HepG2 (cell line): ENCODE measurements at regions not wholly inside any gene's neighbourhood (a gene's known extent, or its start where the extent isn't known, plus 50 kb on each side); places are given as distances from the start of the nearest gene placed in this dataset.

Experiments
- ATAC-seq: fragments of 200-7000 bp; cut with Tn5 transposase; 3 replicates; pipeline ENCODE4 v1.9.1; 2020; ENCODE audit warnings: mild to moderate bottlenecking, moderate library complexity
- BruUV-seq: library from RNA; stranded (reverse); fragments of 400-500 nt; replicated peaks from 2 replicates; lab custom pipeline; 2021; lab: Mats Ljungman, UMichigan
- CTCF ChIA-PET: fragments of 300-600 bp; formaldehyde crosslinking; extraction: SDS; loops from one replicate; lab custom pipeline; 2021; ENCODE audit warnings: low total read pairs, inconsistent platforms, low intra/inter-chr PET ratio; lab: Yijun Ruan, JAX
- POLR2A ChIA-PET: fragments of 350-600 bp; sonication (Branson Sonifier 250); formaldehyde crosslinking; loops from one replicate; lab custom pipeline; 2020; ENCODE audit warnings: antibody characterized with exemption, inconsistent platforms; lab: Yijun Ruan, JAX
- DNase-seq: peaks from one replicate; pipeline ENCODE4 v3.0.0-alpha.2; 2015; ENCODE audit warnings: low spot score
- FAIRE-seq: peaks from 3 replicates; lab custom pipeline; 2011; peaks lifted over from hg19 to GRCh38; lab: Jason Lieb, UNC
- H2AFZ ChIP-seq: one replicate; pipeline ENCODE4 v1.6.1; 2011; ENCODE audit warnings: low read length, inconsistent platforms
- H3K27ac ChIP-seq: fragments of 300-600 bp; 3 replicates; pipeline ENCODE4 v1.8.0; 2011; ENCODE audit warnings: mixed run types, mild to moderate bottlenecking, mixed read lengths, low read length, inconsistent platforms; ENCODE audit not compliant: insufficient read depth; ENCODE audit errors: extremely low read length
- H3K27me3 ChIP-seq, 2 experiments: fragments of 200-600 bp in 1 of 2; 2 replicates in 1 of 2; 3 replicates in 1 of 2; pipeline versions ENCODE4 v1.6.0 to v1.8.0; 2011; ENCODE audit warnings: low read length in 2 of 2, mild to moderate bottlenecking in 2 of 2, moderate library complexity in 2 of 2, inconsistent platforms in 1 of 2; ENCODE audit not compliant: insufficient read depth in 2 of 2, control insufficient read depth in 1 of 2
- H3K36me3 ChIP-seq, 2 experiments: fragments of 200-600 bp in 1 of 2; replicated peaks in 1 of 2; 2 replicates in 1 of 2; 3 replicates in 1 of 2; pipeline versions ENCODE4 v1.5.1 to v1.8.0; 2011; ENCODE audit warnings: low read length in 2 of 2, inconsistent platforms in 1 of 2; ENCODE audit not compliant: insufficient read depth in 2 of 2, control insufficient read depth in 1 of 2
- H3K4me1 ChIP-seq: 2 replicates; pipeline ENCODE4 v1.5.1; 2012; ENCODE audit warnings: low read length, inconsistent platforms; ENCODE audit not compliant: insufficient read depth
- H3K4me2 ChIP-seq: 2 replicates; pipeline ENCODE4 v1.6.0; 2011; ENCODE audit warnings: low read depth, low read length, inconsistent platforms
- H3K4me3 ChIP-seq, 3 experiments: fragments of 200-600 bp in 1 of 3; sonication (generic), shearing (Covaris generic) in 1 of 3; replicated peaks in 1 of 3; 2 replicates each; pipeline ENCODE4 v1.5.1; 2011 to 2016; ENCODE audit warnings: low read length in 3 of 3, inconsistent platforms in 2 of 3, low read depth in 2 of 3, mild to moderate bottlenecking in 2 of 3, control low read depth in 1 of 3, mixed read lengths in 1 of 3; ENCODE audit not compliant: insufficient read depth in 1 of 3
- H3K79me2 ChIP-seq: one replicate; pipeline ENCODE4 v1.6.1; 2011; ENCODE audit warnings: low read length, inconsistent platforms; ENCODE audit not compliant: insufficient read depth
- H3K9ac ChIP-seq: 2 replicates; pipeline ENCODE4 v1.6.0; 2011; ENCODE audit warnings: mild to moderate bottlenecking, low read depth, low read length, inconsistent platforms; ENCODE audit not compliant: insufficient read depth
- H3K9me3 ChIP-seq: 2 replicates; pipeline ENCODE4 v1.5.1; 2012; ENCODE audit warnings: mild to moderate bottlenecking, low read length
- H4K20me1 ChIP-seq: 2 replicates; pipeline ENCODE4 v1.6.0; 2011; ENCODE audit warnings: inconsistent platforms, mild to moderate bottlenecking, low read length, moderate library complexity; ENCODE audit not compliant: insufficient read depth
- HOXD1 ChIP-seq: sonication (generic); formaldehyde crosslinking; IDR thresholded peaks from 2 replicates; pipeline ENCODE4 v1.5.0; 2020; ENCODE audit warnings: missing genetic modification reagents
- JDP2 ChIP-seq: sonication (generic); formaldehyde crosslinking; IDR thresholded peaks from 2 replicates; pipeline ENCODE4 v1.8.1; 2022; ENCODE audit warnings: missing genetic modification reagents, borderline replicate concordance
- MAFF ChIP-seq: IDR thresholded peaks from 2 replicates; pipeline ENCODE4 v1.6.1; 2011; ENCODE audit warnings: low read depth, low read length, improper control_type of control experiment
- MAFK ChIP-seq, 2 experiments: IDR thresholded peaks in 1 of 2; conservative IDR thresholded peaks in 1 of 2; 2 replicates each; pipeline ENCODE4 v1.6.1; 2011; ENCODE audit warnings: improper control_type of control experiment in 2 of 2, low read length in 2 of 2
- MEIS1 ChIP-seq: sonication (generic); formaldehyde crosslinking; IDR thresholded peaks from 2 replicates; pipeline ENCODE4 v1.9.0; 2021; ENCODE audit warnings: mild to moderate bottlenecking, missing genetic modification reagents, moderate library complexity, borderline replicate concordance
- NR3C1 ChIP-seq: sonication (generic); formaldehyde crosslinking; IDR thresholded peaks from 2 replicates; pipeline ENCODE4 v1.4.0; 2020; ENCODE audit warnings: missing genetic modification reagents
- RARA ChIP-seq: IDR thresholded peaks from 2 replicates; pipeline ENCODE4 v1.6.1; 2016; ENCODE audit warnings: missing genetic modification reagents, missing compliant biosample characterization
- SRY ChIP-seq: sonication (generic); formaldehyde crosslinking; IDR thresholded peaks from 2 replicates; pipeline ENCODE4 v1.8.0; 2022; ENCODE audit warnings: mild to moderate bottlenecking, missing genetic modification reagents
- TARDBP ChIP-seq: sonication (generic); formaldehyde crosslinking; IDR thresholded peaks from 2 replicates; pipeline ENCODE4 v1.8.0; 2022; ENCODE audit warnings: mild to moderate bottlenecking, missing genetic modification reagents
- ZNF256 ChIP-seq: sonication (generic); formaldehyde crosslinking; conservative IDR thresholded peaks from 2 replicates; pipeline ENCODE4 v1.4.0; 2020; ENCODE audit warnings: missing genetic modification reagents
- ZNF451 ChIP-seq: sonication (generic); formaldehyde crosslinking; IDR thresholded peaks from 2 replicates; pipeline ENCODE4 v1.5.0; 2020; ENCODE audit warnings: mild to moderate bottlenecking, missing genetic modification reagents
- WGBS: methylation state at CpG from one replicate; pipeline ENCODE4 v1.1.6; 2017; ENCODE audit warnings: low lambda C conversion rate; 5-methylcytosine and 5-hydroxymethylcytosine counted together
- in situ Hi-C: cut with HindIII; loops from 2 replicates; pipeline ENCODE4 v1.10.0; 2017; ENCODE audit warnings: low pct_unique_long_range_greater_than_20kb; ENCODE audit not compliant: extremely low pct_ligation_motif_present
- intact Hi-C: fragments of 100-400 bp; cut with micrococcal nuclease; formaldehyde crosslinking; loops from one replicate; pipeline ENCODE4 v1.10.0; 2022; ENCODE audit not compliant: unreplicated experiment
- TF ChIP-seq, protein P1 (sequence below): sonication (generic); formaldehyde crosslinking; IDR thresholded peaks from 2 replicates; pipeline ENCODE4 v1.4.0; 2020; ENCODE audit warnings: missing genetic modification reagents
- TF ChIP-seq, protein P2 (sequence below): sonication (generic); formaldehyde crosslinking; IDR thresholded peaks from 2 replicates; pipeline ENCODE4 v1.5.0; 2020; ENCODE audit warnings: mild to moderate bottlenecking, missing genetic modification reagents

GRCh38 chr16:63896383-63897109, 1225.3 kb downstream of the CDH11 start:
- WGBS = 35% methylated on average over 2 of the region's 2 CpGs

DNA sequence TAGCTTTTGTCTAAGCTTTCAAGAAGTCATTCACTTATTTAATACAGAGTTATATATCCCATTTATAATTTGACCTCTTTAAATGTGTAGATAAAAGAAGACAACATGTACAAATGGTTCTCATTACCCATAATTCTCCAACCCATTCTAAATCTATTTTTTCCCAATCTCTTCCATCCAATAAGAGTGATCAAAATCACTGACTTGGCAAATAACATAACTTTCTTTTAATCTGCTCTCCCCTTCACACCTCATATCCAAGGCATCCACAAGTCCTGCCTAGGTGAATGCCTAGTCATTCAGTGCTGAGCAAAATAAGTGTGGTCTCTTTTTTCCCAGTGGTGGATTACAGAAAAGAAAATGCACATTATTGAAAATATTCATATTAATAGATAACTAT, 1231.1 kb downstream of the CDH11 start:
- BruUV-seq = no TSS peak
- CTCF ChIA-PET = no interaction called here
- DNase-seq = no peak

More at GRCh38 chr16:63896383-63897109, 1225.3 kb downstream of the CDH11 start:
- H3K79me2 ChIP-seq = no peaks in the 10 kb centered on the region
- H3K9me3 ChIP-seq = peaks cover 82% of the 10 kb centered on the region
- no peak overlapping the region for H3K4me2 ChIP-seq
- intact Hi-C loops (no loop called here), in situ Hi-C loops (no loop called here)
- H3K4me3 ChIP-seq = no peak overlapping the region
- ATAC-seq (no peak), FAIRE-seq (no peak), DNase-seq (no peak)
- CTCF ChIA-PET = no interaction called here
- TF ChIP-seq HOXD1 (CRISPR knock-in tag) = no peak
- no peak for TF ChIP-seq SRY (CRISPR knock-in tag)
- TF ChIP-seq JDP2 (CRISPR knock-in tag) = no peak
- no peak for TF ChIP-seq TARDBP (CRISPR knock-in tag)
- no peak for TF ChIP-seq RARA (CRISPR knock-in tag)
- TF ChIP-seq ZNF451 (CRISPR knock-in tag) = no peak
- BruUV-seq = no TSS peak
- H3K36me3 ChIP-seq = no peaks in the 10 kb centered on the region
- no peak overlapping the region for H3K9ac ChIP-seq
- H3K4me1 ChIP-seq = no peaks in the 10 kb centered on the region
- no peak overlapping the region for H2AFZ ChIP-seq
- no peak overlapping the region for H3K27ac ChIP-seq
- H3K27me3 ChIP-seq = no peaks in the 10 kb centered on the region
- H4K20me1 ChIP-seq = no peaks in the 10 kb centered on the region
- POLR2A ChIA-PET = no interaction called here

More for the DNA sequence above, 1231.1 kb downstream of the CDH11 start:
- H3K79me2 ChIP-seq = no peaks in the 10 kb centered on the region
- H3K9me3 ChIP-seq = peaks cover 89% of the 10 kb centered on the region
- H3K27ac ChIP-seq = no peak overlapping the region
- H3K9ac ChIP-seq = no peak overlapping the region
- no peaks in the 10 kb centered on the region for H3K36me3 ChIP-seq
- H2AFZ ChIP-seq = no peak overlapping the region
- intact Hi-C loops (no loop called here), in situ Hi-C loops (no loop called here)
- no peaks in the 10 kb centered on the region for H4K20me1 ChIP-seq
- POLR2A ChIA-PET = no interaction called here
- ATAC-seq (no peak), FAIRE-seq (no peak)
- no peak overlapping the region for H3K4me2 ChIP-seq
- H3K27me3 ChIP-seq = no peaks in the 10 kb centered on the region
- TF ChIP-seq MAFF = peak; percentile 72
- no peak for TF ChIP-seq ZNF256
- peak; percentile 78 to 80 for TF ChIP-seq MAFK (conservative IDR thresholded peaks at IDR 0.05 in 1 of 2, IDR thresholded peaks at IDR 0.05 in 1 of 2; ENCODE audit: low read length in 2 of 2)
- TF ChIP-seq MEIS1 (CRISPR knock-in tag) = no peak
- TF ChIP-seq, protein P1, sequence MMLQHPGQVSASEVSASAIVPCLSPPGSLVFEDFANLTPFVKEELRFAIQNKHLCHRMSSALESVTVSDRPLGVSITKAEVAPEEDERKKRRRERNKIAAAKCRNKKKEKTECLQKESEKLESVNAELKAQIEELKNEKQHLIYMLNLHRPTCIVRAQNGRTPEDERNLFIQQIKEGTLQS (CRISPR knock-in tag) = no peak
- TF ChIP-seq, protein P2, sequence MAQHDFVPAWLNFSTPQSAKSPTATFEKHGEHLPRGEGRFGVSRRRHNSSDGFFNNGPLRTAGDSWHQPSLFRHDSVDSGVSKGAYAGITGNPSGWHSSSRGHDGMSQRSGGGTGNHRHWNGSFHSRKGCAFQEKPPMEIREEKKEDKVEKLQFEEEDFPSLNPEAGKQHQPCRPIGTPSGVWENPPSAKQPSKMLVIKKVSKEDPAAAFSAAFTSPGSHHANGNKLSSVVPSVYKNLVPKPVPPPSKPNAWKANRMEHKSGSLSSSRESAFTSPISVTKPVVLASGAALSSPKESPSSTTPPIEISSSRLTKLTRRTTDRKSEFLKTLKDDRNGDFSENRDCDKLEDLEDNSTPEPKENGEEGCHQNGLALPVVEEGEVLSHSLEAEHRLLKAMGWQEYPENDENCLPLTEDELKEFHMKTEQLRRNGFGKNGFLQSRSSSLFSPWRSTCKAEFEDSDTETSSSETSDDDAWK = no peak
- TF ChIP-seq NR3C1 = no peak
- no peaks in the 10 kb centered on the region for H3K4me1 ChIP-seq
- no peak overlapping the region for H3K4me3 ChIP-seq
